Panc1 (cell line): ENCODE measurements at regions not wholly inside any gene's neighbourhood (a gene's known extent, or its start where the extent isn't known, plus 50 kb on each side); places are given as distances from the start of the nearest gene placed in this dataset.

Experiments used
- ATAC-seq: fragments of 200-7000 bp; cut with Tn5 transposase; 2 replicates; pipeline ENCODE4 v1.9.1; 2020; ENCODE audit warnings: mild to moderate bottlenecking, moderate library complexity
- BruUV-seq: library from RNA; stranded (reverse); fragments of 400-500 nt; replicated peaks from 2 replicates; lab custom pipeline; 2021; lab: Mats Ljungman, UMichigan
- CTCF ChIA-PET: fragments of 300-600 bp; sonication (Branson Sonifier 250); formaldehyde crosslinking; loops from one replicate; lab custom pipeline; 2022; ENCODE audit warnings: antibody characterized with exemption; lab: Charles Lee
- POLR2A ChIA-PET: fragments of 300-600 bp; sonication (Branson Sonifier 250); formaldehyde crosslinking; loops from one replicate; lab custom pipeline; 2022; ENCODE audit warnings: antibody characterized with exemption; lab: Charles Lee
- DNase-seq: peaks from one replicate; pipeline ENCODE4 v3.0.0-alpha.2; 2010; ENCODE audit warnings: low read depth, low spot score
- H3K27ac ChIP-seq: 2 replicates; pipeline ENCODE4 v1.5.1; 2011; ENCODE audit warnings: mild to moderate bottlenecking, low read length, inconsistent platforms
- H3K27me3 ChIP-seq: fragments of 200-500 bp; sonication (Bioruptor generic); 2 replicates; pipeline ENCODE4 v1.6.0; 2014; ENCODE audit warnings: low read length, inconsistent platforms; ENCODE audit not compliant: control insufficient read depth, insufficient read depth
- H3K36me3 ChIP-seq: fragments of 200-500 bp; sonication (Bioruptor generic); 2 replicates; pipeline ENCODE4 v1.5.1; 2014; ENCODE audit warnings: inconsistent platforms, mild to moderate bottlenecking, low read length, moderate library complexity; ENCODE audit not compliant: control insufficient read depth, insufficient read depth
- H3K4me1 ChIP-seq: 2 replicates; pipeline ENCODE4 v1.5.1; 2011; ENCODE audit warnings: inconsistent platforms, mild to moderate bottlenecking, low read length, moderate library complexity; ENCODE audit not compliant: control insufficient read depth, insufficient read depth
- H3K4me3 ChIP-seq, 2 experiments: 2 replicates each; pipeline ENCODE4 v1.5.1; 2011 to 2012; ENCODE audit warnings: low read depth in 2 of 2, low read length in 2 of 2, mild to moderate bottlenecking in 2 of 2, inconsistent platforms in 1 of 2, moderate library complexity in 1 of 2
- H3K9me3 ChIP-seq: fragments of 200-500 bp; sonication (Bioruptor generic); 2 replicates; pipeline ENCODE4 v1.5.1; 2014; ENCODE audit warnings: low read depth, mild to moderate bottlenecking, inconsistent platforms, low read length, moderate library complexity; ENCODE audit not compliant: control insufficient read depth, insufficient read depth
- CTCF ChIP-seq: fragments of 450-650 bp; IDR thresholded peaks from 2 replicates; pipeline ENCODE4 v1.5.1; 2017; ENCODE audit warnings: mild to moderate bottlenecking
- POLR2AphosphoS5 ChIP-seq: IDR thresholded peaks from 2 replicates; pipeline ENCODE4 v1.6.1; 2012; ENCODE audit warnings: mild to moderate bottlenecking, low read depth, low read length, moderate library complexity
- REST ChIP-seq, 2 experiments: IDR thresholded peaks; 2 replicates each; pipeline ENCODE4 v1.6.1; 2011 to 2012; ENCODE audit warnings: low read depth in 2 of 2, control low read depth in 1 of 2, low read length in 1 of 2, mild to moderate bottlenecking in 1 of 2, moderate library complexity in 1 of 2; ENCODE audit not compliant: insufficient read depth in 1 of 2
- SIN3A ChIP-seq: IDR thresholded peaks from 2 replicates; pipeline ENCODE4 v1.6.1; 2012; ENCODE audit warnings: low read depth, mild to moderate bottlenecking, low read length, moderate library complexity, borderline replicate concordance; ENCODE audit not compliant: insufficient read depth
- TCF7L2 ChIP-seq: IDR thresholded peaks from 2 replicates; pipeline ENCODE4 v1.6.1; 2011; ENCODE audit warnings: mild to moderate bottlenecking, low read depth, low read length, inconsistent platforms
- in situ Hi-C: cut with HindIII; loops from 2 replicates; pipeline ENCODE4 v1.10.0; 2016; ENCODE audit warnings: low sequenced_read_pairs, low pct_unique_long_range_greater_than_20kb
- intact Hi-C: fragments of 100-400 bp; cut with micrococcal nuclease; formaldehyde crosslinking; loops from one replicate; pipeline ENCODE4 v1.10.0; 2022; ENCODE audit not compliant: unreplicated experiment

GRCh38 chrX:118199997-118200396, 83.4 kb upstream of the KLHL13 start:
- TF ChIP-seq CTCF (no peak), TCF7L2 (no peak), POLR2AphosphoS5 (no peak), SIN3A (no peak), REST (IDR thresholded peaks at IDR 0.05; ENCODE audit: insufficient read depth in 1 of 2, low read depth in 2 of 2, low read length in 1 of 2) (no peak)
- POLR2A ChIA-PET = no interaction called here
- DNase-seq = no peak
- no TSS peak for BruUV-seq
- ATAC-seq = no peak
- no peak overlapping the region for H3K27ac ChIP-seq
- intact Hi-C loops = no loop called here
- no peaks in the 10 kb centered on the region for H3K27me3 ChIP-seq
- no peaks in the 10 kb centered on the region for H3K9me3 ChIP-seq
- H3K36me3 ChIP-seq = no peaks in the 10 kb centered on the region
- no peaks in the 10 kb centered on the region for H3K4me1 ChIP-seq
- in situ Hi-C loops = no loop called here
- CTCF ChIA-PET = no interaction called here
- no peak overlapping the region for H3K4me3 ChIP-seq

GRCh38 chrX:118205421-118206395, 89.1 kb upstream of the KLHL13 start:
- POLR2A ChIA-PET = no interaction called here
- ATAC-seq (no peak), DNase-seq (no peak)
- no peaks in the 10 kb centered on the region for H3K9me3 ChIP-seq
- intact Hi-C loops = no loop called here
- no peaks in the 10 kb centered on the region for H3K4me1 ChIP-seq
- no peaks in the 10 kb centered on the region for H3K27me3 ChIP-seq
- no TSS peak for BruUV-seq
- in situ Hi-C loops = no loop called here
- H3K36me3 ChIP-seq = no peaks in the 10 kb centered on the region
- no peak overlapping the region for H3K27ac ChIP-seq
- TF ChIP-seq POLR2AphosphoS5 (no peak), CTCF (no peak), REST (IDR thresholded peaks at IDR 0.05; ENCODE audit: insufficient read depth in 1 of 2, low read depth in 2 of 2, low read length in 1 of 2) (no peak)
- CTCF ChIA-PET = no interaction called here
- no peak overlapping the region for H3K4me3 ChIP-seq
